Gastrocnemius medialis (tissue), 4 donors: ENCODE measurements at regions not wholly inside any gene's neighbourhood (a gene's known extent, or its start where the extent isn't known, plus 50 kb on each side); places are given as distances from the start of the nearest gene placed in this dataset.
A peak's percentile ranks its signal among the peaks of the same experiment; 100 is the strongest.

Experiments
- ATAC-seq, 2 donors: fragments of 150-250 bp; one replicate each; pipeline ENCODE4 v1.9.1; 2016
- DNase-seq, 2 donors: peaks; one replicate each; pipeline ENCODE4 v3.0.0-alpha.2; 2019
- H3K27ac ChIP-seq, 4 donors: fragments of 200-600 bp; sonication (generic); 1 replicate in 1 of 4; 2 replicates in 3 of 4; pipeline ENCODE4 v1.5.1; 2016 to 2018; ENCODE audit warnings: mild to moderate bottlenecking in 2 of 4, moderate library complexity in 1 of 4
- H3K27me3 ChIP-seq, 3 donors: fragments of 200-600 bp; sonication (generic) in 2 of 3; 1 replicate in 1 of 3; 2 replicates in 2 of 3; pipeline versions ENCODE4 v1.5.1 to v1.6.0; 2016 to 2019; ENCODE audit warnings: mild to moderate bottlenecking in 1 of 3, moderate library complexity in 1 of 3
- H3K36me3 ChIP-seq, 2 donors: fragments of 200-600 bp; sonication (generic) in 1 of 2; one replicate each; pipeline ENCODE4 v1.5.1; 2017 to 2018
- H3K4me1 ChIP-seq, 2 donors: fragments of 200-600 bp; sonication (generic) in 1 of 2; one replicate each; pipeline ENCODE4 v1.5.1; 2016 to 2017; ENCODE audit warnings: mild to moderate bottlenecking in 2 of 2
- H3K4me3 ChIP-seq, 4 donors: fragments of 200-600 bp; sonication (generic) in 3 of 4; 1 replicate in 1 of 4; 2 replicates in 3 of 4; pipeline ENCODE4 v1.5.1; 2016 to 2019; ENCODE audit warnings: mild to moderate bottlenecking in 2 of 4
- H3K9me3 ChIP-seq, 3 donors: fragments of 200-600 bp; sonication (generic) in 2 of 3; 1 replicate in 1 of 3; 2 replicates in 2 of 3; pipeline ENCODE4 v1.5.1; 2016 to 2019
- CTCF ChIP-seq, 5 experiments: fragments of 450-650 bp in 3 of 5; fragments of 200-600 bp in 2 of 5; sonication (generic) in 2 of 5; IDR thresholded peaks in 4 of 5; conservative IDR thresholded peaks in 1 of 5; 1 replicate in 4 of 5; 2 replicates in 1 of 5; pipeline ENCODE4 v1.5.1; 2016 to 2019; ENCODE audit warnings: antibody characterized with exemption in 5 of 5, mild to moderate bottlenecking in 3 of 5, moderate library complexity in 3 of 5
- POLR2A ChIP-seq, 2 donors: fragments of 450-650 bp; IDR thresholded peaks; one replicate each; pipeline ENCODE4 v1.6.1; 2017; ENCODE audit warnings: antibody characterized with exemption in 2 of 2, mild to moderate bottlenecking in 2 of 2, moderate library complexity in 2 of 2
- in situ Hi-C, 4 donors: fragments of 200-750 bp; cut with MboI; loops; one replicate each; pipeline versions ENCODE4 v1.15.0 to v1.8.0; 2017; ENCODE audit warnings: low sequenced_read_pairs in 4 of 4
- intact Hi-C: fragments of 100-400 bp; cut with DNase I; formaldehyde crosslinking; loops from one replicate; pipeline ENCODE4 v1.15.1; 2023; ENCODE audit warnings: low total_unique reads

- intact Hi-C loops (no loop called here), in situ Hi-C loops (no loop called here)
- Histone ChIP-seq H3K36me3 (no peaks in the 10 kb centered on the region), H3K27ac (peak overlapping the region; percentile 25 to 45 (median 30)), H3K4me3 (no peak overlapping the region), H3K4me1 (peaks cover 0 to 3% of the 10 kb centered on the region in 2 donors), H3K27me3 (no peaks in the 10 kb centered on the region), H3K9me3 (no peaks in the 10 kb centered on the region)
- TF ChIP-seq CTCF (IDR thresholded peaks at IDR 0.05 in 4 of 5, conservative IDR thresholded peaks at IDR 0.05 in 1 of 5) (no peak), POLR2A (IDR thresholded peaks at IDR 0.05) (no peak)
- ATAC-seq (peak; percentile 15 to 18), DNase-seq (no peak)
These were observed 191.1 kb upstream of the CTAGE1 start for GRCh38 chr18:22608847-22609246.

GRCh38 chr18:22609642-22610041 lies 191.9 kb upstream of the CTAGE1 start:
- no peaks in the 10 kb centered on the region for H3K4me1 ChIP-seq
- intact Hi-C loops (no loop called here), in situ Hi-C loops (no loop called here)
- no peaks in the 10 kb centered on the region for H3K36me3 ChIP-seq
- H3K4me3 ChIP-seq = no peak overlapping the region
- no peaks in the 10 kb centered on the region for H3K9me3 ChIP-seq
- TF ChIP-seq CTCF (IDR thresholded peaks at IDR 0.05 in 4 of 5, conservative IDR thresholded peaks at IDR 0.05 in 1 of 5) (no peak), POLR2A (IDR thresholded peaks at IDR 0.05) (no peak)
- peak overlapping the region in 2 of 4 donors; percentile 2 to 25 for H3K27ac ChIP-seq
- no peaks in the 10 kb centered on the region for H3K27me3 ChIP-seq
- no peak for DNase-seq
- ATAC-seq = peak; percentile 39 to 43

- intact Hi-C loops = no loop called here
- no peaks in the 10 kb centered on the region for H3K4me1 ChIP-seq
- no peak for DNase-seq
These were observed 195.5 kb upstream of the CTAGE1 start for GRCh38 chr18:22613058-22613690.

GRCh38 chr18:22613788-22614187 lies 196.1 kb upstream of the CTAGE1 start:
- H3K27ac ChIP-seq = no peak overlapping the region
- no peaks in the 10 kb centered on the region for H3K36me3 ChIP-seq
- H3K4me1 ChIP-seq = no peaks in the 10 kb centered on the region
- H3K9me3 ChIP-seq = no peaks in the 10 kb centered on the region
- in situ Hi-C loops (no loop called here), intact Hi-C loops (no loop called here)
- no peaks in the 10 kb centered on the region for H3K27me3 ChIP-seq
- no peak overlapping the region for H3K4me3 ChIP-seq
- ATAC-seq (no peak), DNase-seq (no peak)
- no peak for TF ChIP-seq POLR2A (IDR thresholded peaks at IDR 0.05)
- TF ChIP-seq CTCF (IDR thresholded peaks at IDR 0.05 in 4 of 5, conservative IDR thresholded peaks at IDR 0.05 in 1 of 5) = no peak

More at GRCh38 chr18:22613058-22613690, 195.5 kb upstream of the CTAGE1 start:
- TF ChIP-seq CTCF (IDR thresholded peaks at IDR 0.05 in 4 of 5, conservative IDR thresholded peaks at IDR 0.05 in 1 of 5) (no peak), POLR2A (IDR thresholded peaks at IDR 0.05) (no peak)
- no peaks in the 10 kb centered on the region for H3K9me3 ChIP-seq
- no peak for ATAC-seq
- no peak overlapping the region for H3K4me3 ChIP-seq
- no peaks in the 10 kb centered on the region for H3K27me3 ChIP-seq
- H3K27ac ChIP-seq = no peak overlapping the region
- in situ Hi-C loops = no loop called here
- H3K36me3 ChIP-seq = no peaks in the 10 kb centered on the region

GRCh38 chr18:22623513-22623912 lies 205.8 kb upstream of the CTAGE1 start:
- in situ Hi-C loops (no loop called here), intact Hi-C loops (no loop called here)
- no peak overlapping the region for H3K27ac ChIP-seq
- DNase-seq = no peak
- no peak for ATAC-seq
- TF ChIP-seq CTCF (IDR thresholded peaks at IDR 0.05 in 4 of 5, conservative IDR thresholded peaks at IDR 0.05 in 1 of 5) (no peak), POLR2A (IDR thresholded peaks at IDR 0.05) (no peak)
- no peaks in the 10 kb centered on the region for H3K4me1 ChIP-seq
- H3K27me3 ChIP-seq = no peaks in the 10 kb centered on the region
- no peaks in the 10 kb centered on the region for H3K36me3 ChIP-seq
- H3K4me3 ChIP-seq = no peak overlapping the region
- H3K9me3 ChIP-seq = no peaks in the 10 kb centered on the region
